Prostate gland (tissue), 2 donors: ENCODE measurements at regions not wholly inside any gene's neighbourhood (a gene's known extent, or its start where the extent isn't known, plus 50 kb on each side); places are given as distances from the start of the nearest gene placed in this dataset.

Source experiments
- CTCF ChIP-seq, 4 experiments: fragments of 200-600 bp in 2 of 4; fragments of 450-650 bp in 2 of 4; sonication (generic) in 2 of 4; IDR thresholded peaks; 1 replicate in 3 of 4; 2 replicates in 1 of 4; pipeline ENCODE4 v1.5.1; 2016 to 2019; ENCODE audit warnings: antibody characterized with exemption in 4 of 4, mild to moderate bottlenecking in 2 of 4, moderate library complexity in 2 of 4
- POLR2A ChIP-seq: fragments of 450-650 bp; IDR thresholded peaks from one replicate; pipeline ENCODE4 v1.6.1; 2016; ENCODE audit warnings: antibody characterized with exemption, mild to moderate bottlenecking
- POLR2AphosphoS5 ChIP-seq: sonication (generic); formaldehyde crosslinking; IDR thresholded peaks from one replicate; pipeline ENCODE4 v1.6.1; 2017; ENCODE audit warnings: antibody characterized with exemption

- TF ChIP-seq CTCF (IDR thresholded peaks at IDR 0.05) (no peak), POLR2A (no peak), POLR2AphosphoS5 (peak; percentile 33)
These were observed 1200.2 kb downstream of the LRFN5 start for GRCh38 chr14:42806909-42807315.
